HCT116 (cell line): ENCODE measurements at regions not wholly inside any gene's neighbourhood (a gene's known extent, or its start where the extent isn't known, plus 50 kb on each side); places are given as distances from the start of the nearest gene placed in this dataset.
A peak's percentile ranks its signal among the peaks of the same experiment; 100 is the strongest.

ENCODE experiments used
- ATAC-seq: fragments of 200-7000 bp; cut with Tn5 transposase; 2 replicates; pipeline ENCODE4 v1.9.1; 2020; ENCODE audit warnings: mild to moderate bottlenecking, moderate library complexity
- BruUV-seq: library from RNA; stranded (reverse); fragments of 400-500 nt; replicated peaks from 2 replicates; lab custom pipeline; 2021; lab: Mats Ljungman, UMichigan
- CTCF ChIA-PET: fragments of 300-600 bp; sonication (Branson Sonifier 250); formaldehyde crosslinking; loops from one replicate; lab custom pipeline; 2021; ENCODE audit warnings: antibody characterized with exemption; lab: Charles Lee
- POLR2A ChIA-PET: fragments of 300-600, 350-600 bp; sonication (Branson Sonifier 250); formaldehyde crosslinking; loops from one replicate; lab custom pipeline; 2021; ENCODE audit warnings: antibody characterized with exemption; lab: Charles Lee
- RAD21 ChIA-PET, 2 experiments: fragments of 300-600 bp; sonication (Branson Sonifier 250); formaldehyde crosslinking; loops; one replicate each; lab custom pipeline; 2023; ENCODE audit warnings: low total read pairs in 2 of 2; ENCODE audit not compliant: uncharacterized antibody in 2 of 2, unreplicated experiment in 2 of 2, low non-redundant PET in 1 of 2; lab: Charles Lee
- DNase-seq: peaks from one replicate; pipeline ENCODE4 v3.0.0-alpha.2; 2010; ENCODE audit warnings: low read depth, low spot score
- H2AFZ ChIP-seq: fragments of 200-600 bp; shearing (Covaris generic), sonication (generic); 2 replicates; pipeline ENCODE4 v1.6.1; 2017; ENCODE audit warnings: low read depth, mixed run types, mixed read lengths, antibody characterized with exemption, low read length; ENCODE audit not compliant: poor library complexity, severe bottlenecking
- H3K27ac ChIP-seq: 2 replicates; pipeline ENCODE4 v1.5.1; 2012; ENCODE audit warnings: low read depth, low read length
- H3K27me3 ChIP-seq: fragments of 200-600 bp; sonication (generic); 2 replicates; pipeline ENCODE4 v1.6.1; 2016; ENCODE audit warnings: mixed run types, low read length, mixed read lengths; ENCODE audit not compliant: insufficient read depth
- H3K36me3 ChIP-seq, 2 experiments: fragments of 200-500 bp in 1 of 2; fragments of 200-600 bp in 1 of 2; sonication (Bioruptor generic) in 1 of 2; sonication (generic) in 1 of 2; 2 replicates each; pipeline versions ENCODE4 v1.5.1 to v1.6.1; 2014 to 2016; ENCODE audit warnings: low read length in 2 of 2, inconsistent platforms in 1 of 2, mixed read lengths in 1 of 2, mixed run types in 1 of 2; ENCODE audit not compliant: insufficient read depth in 2 of 2, control insufficient read depth in 1 of 2
- H3K4me1 ChIP-seq, 2 experiments: fragments of 200-600 bp in 1 of 2; sonication (generic) in 1 of 2; 2 replicates each; pipeline versions ENCODE4 v1.5.1 to v1.6.1; 2012 to 2017; ENCODE audit warnings: low read length in 2 of 2, inconsistent platforms in 1 of 2, mild to moderate bottlenecking in 1 of 2, mixed read lengths in 1 of 2, mixed run types in 1 of 2, moderate library complexity in 1 of 2; ENCODE audit not compliant: insufficient read depth in 2 of 2, control insufficient read depth in 1 of 2
- H3K4me2 ChIP-seq: fragments of 200-600 bp; sonication (generic); 2 replicates; pipeline ENCODE4 v1.6.1; 2017; ENCODE audit warnings: mixed run types, low read length, mixed read lengths
- H3K4me3 ChIP-seq, 2 experiments: fragments of 200-600 bp in 1 of 2; sonication (generic) in 1 of 2; replicated peaks in 1 of 2; 2 replicates each; pipeline ENCODE4 v1.5.1; 2011 to 2016; ENCODE audit warnings: low read length in 2 of 2, control low read depth in 1 of 2, low read depth in 1 of 2, mild to moderate bottlenecking in 1 of 2, mixed read lengths in 1 of 2, mixed run types in 1 of 2
- H3K79me2 ChIP-seq: fragments of 200-600 bp; sonication (generic); 2 replicates; pipeline ENCODE4 v1.6.1; 2017; ENCODE audit warnings: mild to moderate bottlenecking, mixed run types, low read length, moderate library complexity, mixed read lengths; ENCODE audit not compliant: insufficient read depth
- H3K9ac ChIP-seq: fragments of 200-600 bp; sonication (generic); 2 replicates; pipeline ENCODE4 v1.6.1; 2016; ENCODE audit warnings: low read length, mixed read lengths
- H3K9me2 ChIP-seq: fragments of 200-600 bp; sonication (generic), shearing (Covaris generic); 2 replicates; pipeline ENCODE4 v1.6.1; 2017; ENCODE audit warnings: mixed run types, mild to moderate bottlenecking, moderate library complexity; ENCODE audit not compliant: insufficient read depth
- H3K9me3 ChIP-seq, 2 experiments: fragments of 200-500 bp in 1 of 2; fragments of 200-600 bp in 1 of 2; sonication (Bioruptor generic) in 1 of 2; sonication (generic) in 1 of 2; 2 replicates each; pipeline ENCODE4 v1.6.1; 2014 to 2017; ENCODE audit warnings: low read length in 2 of 2, mixed read lengths in 2 of 2, inconsistent platforms in 1 of 2, low read depth in 1 of 2, mild to moderate bottlenecking in 1 of 2, mixed run types in 1 of 2, moderate library complexity in 1 of 2; ENCODE audit not compliant: control insufficient read depth in 1 of 2, insufficient read depth in 1 of 2
- H4K20me1 ChIP-seq: fragments of 200-600 bp; sonication (generic), shearing (Covaris generic); 2 replicates; pipeline ENCODE4 v1.6.1; 2017; ENCODE audit warnings: mixed run types, mild to moderate bottlenecking, moderate library complexity; ENCODE audit not compliant: insufficient read depth
- CBX3 ChIP-seq: IDR thresholded peaks from 2 replicates; pipeline ENCODE4 v1.6.1; 2012; ENCODE audit warnings: low read depth
- EZH2 ChIP-seq: fragments of 200-600 bp; sonication (generic); IDR thresholded peaks from 2 replicates; pipeline ENCODE4 v1.6.1; 2017; ENCODE audit warnings: antibody characterized with exemption, mixed run types
- FOSL1 ChIP-seq: IDR thresholded peaks from 2 replicates; pipeline ENCODE4 v1.6.1; 2012; ENCODE audit warnings: low read depth
- POLR2A ChIP-seq: IDR thresholded peaks from 2 replicates; pipeline ENCODE4 v1.7.0; 2011; ENCODE audit warnings: borderline replicate concordance; ENCODE audit not compliant: insufficient read depth, insufficient read length; ENCODE audit errors: extremely low read depth
- RAD21 ChIP-seq: IDR thresholded peaks from 2 replicates; pipeline ENCODE4 v1.6.1; 2012; ENCODE audit warnings: low read depth, mild to moderate bottlenecking
- SRF ChIP-seq: IDR thresholded peaks from 2 replicates; pipeline ENCODE4 v1.6.1; 2012; ENCODE audit warnings: low read depth
- YY1 ChIP-seq: IDR thresholded peaks from 2 replicates; pipeline ENCODE4 v1.6.1; 2011; ENCODE audit warnings: low read length, low read depth, moderate library complexity, mild to moderate bottlenecking; ENCODE audit not compliant: insufficient replicate concordance; ENCODE audit errors: extremely low read depth
- ZFX ChIP-seq: fragments of 450-650 bp; IDR thresholded peaks from 2 replicates; pipeline ENCODE4 v1.6.1; 2017
- ZNF274 ChIP-seq: fragments of 200-500 bp; sonication (Bioruptor generic); IDR thresholded peaks from 2 replicates; pipeline ENCODE4 v1.6.1; 2014; ENCODE audit warnings: mild to moderate bottlenecking, low read depth, low read length, inconsistent platforms
- intact Hi-C: fragments of 100-400 bp; cut with micrococcal nuclease; formaldehyde crosslinking; loops from 2 replicates; pipeline ENCODE4 v1.10.0; 2022
- TF ChIP-seq, protein P1 (sequence below), 3 experiments: fragments of 200-600 bp in 1 of 3; sonication (generic) in 1 of 3; IDR thresholded peaks in 2 of 3; conservative IDR thresholded peaks in 1 of 3; 2 replicates each; pipeline ENCODE4 v1.5.1; 2012 to 2017; ENCODE audit warnings: low read depth in 2 of 3, low read length in 2 of 3, antibody characterized with exemption in 1 of 3, borderline replicate concordance in 1 of 3, control low read depth in 1 of 3, mild to moderate bottlenecking in 1 of 3, mixed read lengths in 1 of 3, mixed run types in 1 of 3, moderate library complexity in 1 of 3; ENCODE audit not compliant: insufficient read depth in 1 of 3
- TF ChIP-seq, protein P2 (sequence below): IDR thresholded peaks from 2 replicates; pipeline ENCODE4 v1.6.1; 2012; ENCODE audit warnings: low read depth
- TF ChIP-seq, protein P3 (sequence below): IDR thresholded peaks from 2 replicates; pipeline ENCODE4 v1.6.1; 2012

DNA sequence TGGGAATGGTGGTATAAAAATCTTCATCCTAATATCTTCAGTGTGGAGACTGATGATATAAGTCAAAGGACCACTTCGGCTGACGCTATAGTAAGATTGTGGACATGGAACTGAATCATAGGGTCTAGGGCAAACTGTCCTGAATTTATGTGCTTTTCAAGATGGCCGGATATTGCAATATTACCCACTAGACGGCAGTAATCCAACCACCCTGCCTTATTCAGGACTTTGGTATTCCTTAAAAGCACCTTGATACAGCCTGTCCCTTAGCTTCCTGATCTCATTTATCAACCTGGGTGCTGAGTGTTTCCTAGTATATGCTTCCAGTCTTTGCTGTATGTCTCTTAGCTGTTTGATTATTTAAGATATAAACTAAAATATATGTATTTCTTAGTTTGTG is 71.2 kb upstream of the COX7C start:
- H4K20me1 ChIP-seq = no peaks in the 10 kb centered on the region
- ATAC-seq (peak; percentile 82), DNase-seq (peak; percentile 42)
- POLR2A ChIA-PET = no interaction called here
- no peaks in the 10 kb centered on the region for H3K79me2 ChIP-seq
- H3K4me3 ChIP-seq = no peak overlapping the region
- no peak overlapping the region for H3K27ac ChIP-seq
- no peaks in the 10 kb centered on the region for H3K9me2 ChIP-seq
- TF ChIP-seq EZH2 = no peak
- TF ChIP-seq RAD21 = peak; percentile 32; the same call in 1 of the 2 replicates
- TF ChIP-seq, protein P1, sequence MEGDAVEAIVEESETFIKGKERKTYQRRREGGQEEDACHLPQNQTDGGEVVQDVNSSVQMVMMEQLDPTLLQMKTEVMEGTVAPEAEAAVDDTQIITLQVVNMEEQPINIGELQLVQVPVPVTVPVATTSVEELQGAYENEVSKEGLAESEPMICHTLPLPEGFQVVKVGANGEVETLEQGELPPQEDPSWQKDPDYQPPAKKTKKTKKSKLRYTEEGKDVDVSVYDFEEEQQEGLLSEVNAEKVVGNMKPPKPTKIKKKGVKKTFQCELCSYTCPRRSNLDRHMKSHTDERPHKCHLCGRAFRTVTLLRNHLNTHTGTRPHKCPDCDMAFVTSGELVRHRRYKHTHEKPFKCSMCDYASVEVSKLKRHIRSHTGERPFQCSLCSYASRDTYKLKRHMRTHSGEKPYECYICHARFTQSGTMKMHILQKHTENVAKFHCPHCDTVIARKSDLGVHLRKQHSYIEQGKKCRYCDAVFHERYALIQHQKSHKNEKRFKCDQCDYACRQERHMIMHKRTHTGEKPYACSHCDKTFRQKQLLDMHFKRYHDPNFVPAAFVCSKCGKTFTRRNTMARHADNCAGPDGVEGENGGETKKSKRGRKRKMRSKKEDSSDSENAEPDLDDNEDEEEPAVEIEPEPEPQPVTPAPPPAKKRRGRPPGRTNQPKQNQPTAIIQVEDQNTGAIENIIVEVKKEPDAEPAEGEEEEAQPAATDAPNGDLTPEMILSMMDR (IDR thresholded peaks at IDR 0.05 in 2 of 3, conservative IDR thresholded peaks at IDR 0.05 in 1 of 3; ENCODE audit: borderline replicate concordance in 1 of 3, insufficient read depth in 1 of 3, low read depth in 2 of 3, low read length in 2 of 3) = peak in 2 of 3 experiments; percentile 47 to 51; a peak in 4 of 6 replicates
- TF ChIP-seq, protein P2, sequence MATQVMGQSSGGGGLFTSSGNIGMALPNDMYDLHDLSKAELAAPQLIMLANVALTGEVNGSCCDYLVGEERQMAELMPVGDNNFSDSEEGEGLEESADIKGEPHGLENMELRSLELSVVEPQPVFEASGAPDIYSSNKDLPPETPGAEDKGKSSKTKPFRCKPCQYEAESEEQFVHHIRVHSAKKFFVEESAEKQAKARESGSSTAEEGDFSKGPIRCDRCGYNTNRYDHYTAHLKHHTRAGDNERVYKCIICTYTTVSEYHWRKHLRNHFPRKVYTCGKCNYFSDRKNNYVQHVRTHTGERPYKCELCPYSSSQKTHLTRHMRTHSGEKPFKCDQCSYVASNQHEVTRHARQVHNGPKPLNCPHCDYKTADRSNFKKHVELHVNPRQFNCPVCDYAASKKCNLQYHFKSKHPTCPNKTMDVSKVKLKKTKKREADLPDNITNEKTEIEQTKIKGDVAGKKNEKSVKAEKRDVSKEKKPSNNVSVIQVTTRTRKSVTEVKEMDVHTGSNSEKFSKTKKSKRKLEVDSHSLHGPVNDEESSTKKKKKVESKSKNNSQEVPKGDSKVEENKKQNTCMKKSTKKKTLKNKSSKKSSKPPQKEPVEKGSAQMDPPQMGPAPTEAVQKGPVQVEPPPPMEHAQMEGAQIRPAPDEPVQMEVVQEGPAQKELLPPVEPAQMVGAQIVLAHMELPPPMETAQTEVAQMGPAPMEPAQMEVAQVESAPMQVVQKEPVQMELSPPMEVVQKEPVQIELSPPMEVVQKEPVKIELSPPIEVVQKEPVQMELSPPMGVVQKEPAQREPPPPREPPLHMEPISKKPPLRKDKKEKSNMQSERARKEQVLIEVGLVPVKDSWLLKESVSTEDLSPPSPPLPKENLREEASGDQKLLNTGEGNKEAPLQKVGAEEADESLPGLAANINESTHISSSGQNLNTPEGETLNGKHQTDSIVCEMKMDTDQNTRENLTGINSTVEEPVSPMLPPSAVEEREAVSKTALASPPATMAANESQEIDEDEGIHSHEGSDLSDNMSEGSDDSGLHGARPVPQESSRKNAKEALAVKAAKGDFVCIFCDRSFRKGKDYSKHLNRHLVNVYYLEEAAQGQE = no peak
- no peak for TF ChIP-seq ZFX
- peak; percentile 77 for TF ChIP-seq YY1
- no peak for TF ChIP-seq SRF
- TF ChIP-seq POLR2A = no peak
- no peak for TF ChIP-seq ZNF274
- 0 out of 2 replicates have a peak, but pooled peaks have one; percentile 34 for TF ChIP-seq CBX3
- no peak for TF ChIP-seq FOSL1
- TF ChIP-seq, protein P3, sequence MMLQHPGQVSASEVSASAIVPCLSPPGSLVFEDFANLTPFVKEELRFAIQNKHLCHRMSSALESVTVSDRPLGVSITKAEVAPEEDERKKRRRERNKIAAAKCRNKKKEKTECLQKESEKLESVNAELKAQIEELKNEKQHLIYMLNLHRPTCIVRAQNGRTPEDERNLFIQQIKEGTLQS = no peak
- no peaks in the 10 kb centered on the region for H3K9me3 ChIP-seq
- no peaks in the 10 kb centered on the region for H3K36me3 ChIP-seq
- CTCF ChIA-PET = interaction anchor here (1.1 kb wide), 1 partner anchor 422 kb away, joined by 3 read pairs; no protein-coding TSS in a partner anchor
- RAD21 ChIA-PET = no interaction called here
- no peak overlapping the region for H3K9ac ChIP-seq
- H2AFZ ChIP-seq = peak overlapping the region; percentile 65
- H3K27me3 ChIP-seq = no peaks in the 10 kb centered on the region
- no TSS peak for BruUV-seq
- intact Hi-C loops = no loop called here
- H3K4me1 ChIP-seq = no peaks in the 10 kb centered on the region
- no peak overlapping the region for H3K4me2 ChIP-seq
